RWPE1 (cell line): ENCODE measurements at regions not wholly inside any gene's neighbourhood (a gene's known extent, or its start where the extent isn't known, plus 50 kb on each side); places are given as distances from the start of the nearest gene placed in this dataset.

ENCODE experiments used
- CTCF ChIA-PET: fragments of 350-600 bp; sonication (Branson Sonifier 250); formaldehyde crosslinking; extraction: SDS; loops from one replicate; lab custom pipeline; 2021; lab: Yijun Ruan, JAX
- POLR2A ChIA-PET: fragments of 400-600 bp; formaldehyde crosslinking; extraction: SDS; loops from one replicate; lab custom pipeline; 2020; ENCODE audit warnings: antibody characterized with exemption; ENCODE audit not compliant: low non-redundant PET; lab: Yijun Ruan, JAX
- DNase-seq: peaks from one replicate; pipeline ENCODE4 v3.0.0; 2012; ENCODE audit warnings: low spot score
- H3K27ac ChIP-seq: fragments of 450-650 bp; 2 replicates; pipeline ENCODE4 v1.5.1; 2017
- TF ChIP-seq, protein P1 (sequence below): fragments of 450-650 bp; conservative IDR thresholded peaks from 2 replicates; pipeline ENCODE4 v1.5.1; 2017; ENCODE audit warnings: low read depth, mild to moderate bottlenecking

DNA sequence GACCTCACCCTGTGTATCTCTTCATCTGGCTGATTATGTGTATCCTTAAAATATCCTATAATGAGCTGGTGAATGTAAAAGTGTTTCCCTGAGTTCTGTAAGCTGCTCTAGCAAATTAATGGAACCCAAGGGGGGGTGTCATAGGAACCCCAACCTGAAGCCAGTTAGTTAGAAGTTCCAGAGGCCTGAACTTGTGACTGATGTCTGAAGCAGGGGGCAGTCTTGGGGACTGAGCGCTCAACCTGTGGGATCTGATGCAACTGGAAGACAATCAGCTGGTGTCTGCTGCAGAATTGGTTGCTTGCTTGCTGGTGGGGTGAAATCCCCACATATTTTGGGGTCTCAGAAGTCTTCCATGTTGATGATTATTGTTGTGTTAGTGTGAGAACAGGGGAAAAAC lies 75.7 kb upstream of the NKD1 start:
- DNase-seq: no peak
- TF ChIP-seq, protein P1, sequence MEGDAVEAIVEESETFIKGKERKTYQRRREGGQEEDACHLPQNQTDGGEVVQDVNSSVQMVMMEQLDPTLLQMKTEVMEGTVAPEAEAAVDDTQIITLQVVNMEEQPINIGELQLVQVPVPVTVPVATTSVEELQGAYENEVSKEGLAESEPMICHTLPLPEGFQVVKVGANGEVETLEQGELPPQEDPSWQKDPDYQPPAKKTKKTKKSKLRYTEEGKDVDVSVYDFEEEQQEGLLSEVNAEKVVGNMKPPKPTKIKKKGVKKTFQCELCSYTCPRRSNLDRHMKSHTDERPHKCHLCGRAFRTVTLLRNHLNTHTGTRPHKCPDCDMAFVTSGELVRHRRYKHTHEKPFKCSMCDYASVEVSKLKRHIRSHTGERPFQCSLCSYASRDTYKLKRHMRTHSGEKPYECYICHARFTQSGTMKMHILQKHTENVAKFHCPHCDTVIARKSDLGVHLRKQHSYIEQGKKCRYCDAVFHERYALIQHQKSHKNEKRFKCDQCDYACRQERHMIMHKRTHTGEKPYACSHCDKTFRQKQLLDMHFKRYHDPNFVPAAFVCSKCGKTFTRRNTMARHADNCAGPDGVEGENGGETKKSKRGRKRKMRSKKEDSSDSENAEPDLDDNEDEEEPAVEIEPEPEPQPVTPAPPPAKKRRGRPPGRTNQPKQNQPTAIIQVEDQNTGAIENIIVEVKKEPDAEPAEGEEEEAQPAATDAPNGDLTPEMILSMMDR: no peak
- POLR2A ChIA-PET: no interaction called here
- CTCF ChIA-PET: no interaction called here
- no peak overlapping the region for H3K27ac ChIP-seq

DNA sequence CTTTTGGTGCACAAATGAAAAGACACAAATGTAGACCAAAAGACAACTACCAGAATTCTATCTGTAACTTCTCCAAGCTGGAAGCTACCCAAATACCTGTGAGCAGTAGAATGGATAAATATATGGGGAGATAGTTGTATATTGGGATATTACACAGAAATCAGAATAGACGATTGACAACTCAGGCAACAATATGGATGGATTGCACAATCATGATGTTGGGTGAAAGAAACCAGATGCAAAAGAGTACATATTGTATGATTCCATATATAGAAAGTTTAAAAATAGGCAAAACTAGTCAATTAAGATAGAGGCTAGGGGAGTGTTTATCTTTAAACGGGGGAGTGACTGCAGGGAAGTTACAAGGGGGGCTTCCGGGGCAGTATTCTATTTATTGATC lies 77.5 kb upstream of the NKD1 start:
- TF ChIP-seq, protein P1: no peak
- no peak overlapping the region for H3K27ac ChIP-seq
- ChIA-PET CTCF (no interaction called here), POLR2A (no interaction called here)
- DNase-seq: no peak

DNA sequence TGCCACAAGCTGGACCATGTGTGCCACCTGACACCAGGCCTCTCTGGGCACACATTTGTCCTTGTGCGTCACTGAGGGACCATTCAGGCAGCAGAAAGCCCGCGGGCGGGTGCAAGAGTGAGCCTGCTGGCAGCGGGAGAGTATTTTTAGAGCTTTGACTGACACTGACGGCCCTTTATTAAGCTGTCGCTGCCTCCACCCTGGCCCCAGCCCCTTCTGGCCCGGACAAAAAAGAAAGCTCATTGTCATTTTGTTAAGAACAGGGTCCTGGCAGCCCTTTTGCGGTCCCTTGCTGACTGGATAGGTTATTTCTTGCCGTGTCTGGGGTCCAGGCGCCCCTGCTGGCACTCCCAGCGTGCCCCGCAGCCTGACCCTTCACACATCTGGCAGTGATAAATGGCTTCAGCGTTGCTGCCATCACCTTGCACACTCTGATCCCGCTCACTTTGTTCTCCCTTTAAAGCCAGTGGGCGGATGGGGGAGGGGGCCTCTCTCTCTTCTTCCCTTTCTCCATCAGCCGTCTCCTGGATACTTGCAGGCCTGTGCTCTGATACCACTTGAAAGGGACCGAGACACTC lies 78.4 kb upstream of the NKD1 start:
- no peak overlapping the region for H3K27ac ChIP-seq
- no peak for DNase-seq
- TF ChIP-seq, protein P1: no peak
- ChIA-PET POLR2A (no interaction called here), CTCF (interaction anchor here (0.7 kb wide), 1 partner anchor 13 kb away, joined by 3 read pairs; no protein-coding TSS in a partner anchor)

DNA sequence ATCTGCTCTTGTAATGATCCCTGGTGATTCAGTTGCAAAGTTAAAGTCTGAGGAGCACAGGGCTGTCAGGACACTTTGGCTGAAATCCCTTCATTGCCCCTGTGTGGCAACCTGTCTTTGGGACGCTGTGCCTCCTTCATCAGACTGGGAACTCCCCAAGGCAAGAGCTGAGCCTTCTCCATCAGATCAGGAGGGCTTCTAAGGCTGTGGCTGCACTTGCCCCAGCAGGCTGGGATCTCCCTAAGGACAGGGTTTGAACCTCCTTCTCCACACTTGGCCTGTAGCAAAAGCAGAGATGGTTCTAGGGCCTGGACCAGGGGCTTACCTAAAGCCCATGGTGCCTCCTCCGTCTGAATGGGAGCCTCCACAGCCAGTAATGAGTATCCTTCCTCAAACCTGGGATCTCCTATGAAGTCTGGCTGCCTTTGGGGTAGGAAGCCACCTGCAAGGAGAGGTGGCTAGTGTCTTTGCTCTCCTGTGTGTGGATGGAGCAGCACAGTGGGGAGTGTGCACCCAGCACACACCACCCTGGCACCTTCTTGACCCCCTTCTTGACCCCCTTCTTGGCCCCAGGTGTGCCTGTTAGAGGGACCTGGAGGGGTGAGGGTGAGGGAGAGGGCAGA lies 79.0 kb upstream of the NKD1 start:
- POLR2A ChIA-PET: no interaction called here
- TF ChIP-seq, protein P1: no peak
- DNase-seq: no peak
- H3K27ac ChIP-seq: no peak overlapping the region
- CTCF ChIA-PET: no interaction called here

DNA sequence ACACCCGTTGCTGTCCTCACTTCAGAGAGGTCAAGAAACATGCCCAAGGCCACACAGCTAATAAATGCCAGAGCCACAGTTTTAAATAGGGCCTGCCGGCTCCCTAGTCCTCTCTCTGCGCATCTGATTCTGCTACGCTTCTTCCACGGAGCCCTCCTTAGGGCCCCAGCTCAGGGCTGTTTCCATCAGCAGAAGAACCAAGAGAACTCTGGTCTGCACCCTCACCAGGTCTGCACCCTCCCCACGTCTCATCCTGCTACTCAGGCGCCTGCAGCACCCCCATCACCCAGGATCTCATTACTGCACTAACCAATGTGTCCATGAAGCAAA lies 79.5 kb upstream of the NKD1 start:
- TF ChIP-seq, protein P1: no peak
- ChIA-PET POLR2A (no interaction called here), CTCF (no interaction called here)
- DNase-seq: no peak
- no peak overlapping the region for H3K27ac ChIP-seq

DNA sequence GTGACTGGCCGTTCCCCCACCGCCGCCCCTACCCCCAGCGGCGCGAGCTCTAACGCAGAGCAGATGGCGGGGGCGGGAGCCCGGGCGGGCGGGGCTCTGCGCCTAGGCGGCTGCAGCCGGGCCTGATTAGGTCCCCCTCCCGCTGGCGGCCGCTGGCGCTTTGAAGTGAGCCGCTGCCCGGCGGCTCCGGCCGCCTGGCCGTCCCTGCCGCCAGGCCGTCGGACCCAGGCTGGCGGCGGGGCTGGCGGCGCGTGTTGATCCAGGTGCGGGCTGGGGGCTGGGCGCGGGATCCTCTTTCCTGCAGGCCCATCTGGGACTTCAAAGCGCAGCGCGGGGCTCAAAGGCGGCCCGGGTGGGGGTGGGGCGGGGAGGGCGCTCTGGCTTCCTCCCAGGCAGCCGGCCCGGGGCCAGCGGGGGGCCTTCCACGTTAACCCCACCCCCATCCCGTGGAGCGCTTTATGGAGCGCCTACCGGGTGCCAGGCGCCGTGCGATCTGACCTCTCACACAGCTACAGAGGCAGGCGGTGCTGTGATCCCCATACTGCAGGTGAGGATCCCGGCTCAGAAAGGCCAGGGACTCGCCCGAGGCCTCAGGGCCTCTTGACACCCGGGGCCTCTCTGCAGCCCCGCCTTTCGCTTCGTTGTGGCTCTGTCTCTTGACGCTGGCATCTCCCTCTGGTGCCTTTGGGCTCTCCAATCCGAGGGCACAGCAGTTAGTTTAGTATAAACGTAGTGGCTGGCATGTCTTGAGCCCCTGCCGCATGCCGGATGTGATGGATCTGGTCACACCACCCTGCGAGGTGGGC lies 80.0 kb upstream of the NKD1 start:
- no peak for DNase-seq

More for the DNA sequence above, 80.0 kb upstream of the NKD1 start:
- H3K27ac ChIP-seq: no peak overlapping the region
- ChIA-PET CTCF (no interaction called here), POLR2A (no interaction called here)
- TF ChIP-seq, protein P1: no peak
